ENCODE measurements at regions not wholly inside any gene's neighbourhood (a gene's known extent, or its start where the extent isn't known, plus 50 kb on each side); places are given as distances from the start of the nearest gene placed in this dataset.

- 93% methylated on average over 7 of the region's 7 CpGs; no CpG with 5 or more reads in 1 of the 2 experiments for WGBS, 2 experiments (ENCODE audit: extremely low coverage in 1 of 2, insufficient coverage in 1 of 2, insufficient read length in 1 of 2, insufficient replicate concordance in 2 of 2, low coverage in 1 of 2, low lambda C conversion rate in 2 of 2, missing lambda C conversion rate in 1 of 2)
- H2AK5ac ChIP-seq (ENCODE audit: low read depth, low read length) = no peak overlapping the region
- peaks cover 0 to 10% of the 10 kb centered on the region in 2 experiments; a peak in 2 of 4 replicates for H3K9me3 ChIP-seq (ENCODE audit: insufficient read depth in 2 of 2, low read depth in 1 of 2, low read length in 1 of 2)
- DNase-seq (ENCODE audit: low read depth in 1 of 2, low spot score in 2 of 2) (no peak), FAIRE-seq (no peak)
- H3K9ac ChIP-seq (replicated peaks in 1 of 4; ENCODE audit: extremely low read depth in 1 of 4, low read depth in 3 of 4, low read length in 3 of 4) = no peak overlapping the region
- no peak overlapping the region for H2BK20ac ChIP-seq (ENCODE audit: low read length)
- H3K79me2 ChIP-seq (ENCODE audit: control insufficient read depth in 1 of 2, insufficient read depth in 2 of 2, low read length in 2 of 2) = no peaks in the 10 kb centered on the region
- no peak overlapping the region for H2BK120ac ChIP-seq (replicated peaks; ENCODE audit: low read depth, low read length)
- H3K4me2 ChIP-seq (ENCODE audit: insufficient read depth in 1 of 2, low read depth in 2 of 2, low read length in 2 of 2) = no peak overlapping the region
- H3K79me1 ChIP-seq (ENCODE audit: low read depth, low read length) = no peaks in the 10 kb centered on the region
- no peak overlapping the region for H3K23ac ChIP-seq (ENCODE audit: insufficient read length)
- H2BK12ac ChIP-seq (ENCODE audit: low read depth, low read length) = no peak overlapping the region
- H3K4ac ChIP-seq (replicated peaks; ENCODE audit: insufficient read length, low read depth, low read length) = no peak overlapping the region
- ChIA-PET CTCF (ENCODE audit: partially characterized antibody) (no interaction called here), POLR2A (ENCODE audit: partially characterized antibody) (no interaction called here)
- no peak overlapping the region for H2AFZ ChIP-seq (ENCODE audit: low read length)
- no peak overlapping the region for H4K91ac ChIP-seq (replicated peaks; ENCODE audit: insufficient read length, low read length)
- no peak overlapping the region for H2BK5ac ChIP-seq (ENCODE audit: low read depth, low read length)
- no peak overlapping the region for H3K56ac ChIP-seq (replicated peaks; ENCODE audit: insufficient read length, low read depth, low read length)
- H3K27me3 ChIP-seq (replicated peaks in 1 of 4; ENCODE audit: control insufficient read depth in 3 of 4, extremely low read depth in 1 of 4, insufficient read depth in 3 of 4, low read length in 3 of 4) = no peaks in the 10 kb centered on the region
- no peak overlapping the region for H4K8ac ChIP-seq (ENCODE audit: extremely low read depth, insufficient read depth, low read length)
- H3K4me3 ChIP-seq (ENCODE audit: extremely low read depth in 1 of 4, insufficient read depth in 2 of 4, low read depth in 3 of 4, low read length in 4 of 4) = no peak overlapping the region
- H3K4me1 ChIP-seq (replicated peaks in 1 of 4; ENCODE audit: control insufficient read depth in 3 of 4, insufficient read depth in 4 of 4, low read length in 3 of 4) = no peaks in the 10 kb centered on the region
- H3K27ac ChIP-seq (ENCODE audit: low read depth, low read length) = no peak overlapping the region
- H2BK15ac ChIP-seq (ENCODE audit: low read length) = no peak overlapping the region
- H3K36me3 ChIP-seq (ENCODE audit: control insufficient read depth in 2 of 4, insufficient read depth in 4 of 4, low read length in 3 of 4) = no peaks in the 10 kb centered on the region
- no peak overlapping the region for H4K5ac ChIP-seq (ENCODE audit: insufficient read length, low read depth, low read length)
- no peaks in the 10 kb centered on the region for H3K23me2 ChIP-seq (ENCODE audit: low read depth, low read length)
- H3K14ac ChIP-seq (ENCODE audit: insufficient read length) = no peak overlapping the region
- TF ChIP-seq POLR2A (IDR thresholded peaks at IDR 0.05; ENCODE audit: control extremely low read depth in 1 of 2, low read depth in 2 of 2, low read length in 2 of 2) (no peak), EP300 (IDR thresholded peaks at IDR 0.05; ENCODE audit: borderline replicate concordance in 1 of 2, low read depth in 2 of 2, low read length in 2 of 2) (peak in 1 of 2 experiments; percentile 60; a peak in 1 of 3 replicates)
- no peak overlapping the region for H3K18ac ChIP-seq (ENCODE audit: extremely low read depth, low read length)
- H4K20me1 ChIP-seq (replicated peaks in 1 of 2; ENCODE audit: control insufficient read depth in 1 of 2, insufficient read depth in 2 of 2, low read length in 2 of 2) = no peaks in the 10 kb centered on the region
These were observed 491.1 kb upstream of the EYS start for GRCh38 chr6:66198062-66198624.

Measured in H1 (cell line).